ENCODE measurements at regions not wholly inside any gene's neighbourhood (a gene's known extent, or its start where the extent isn't known, plus 50 kb on each side); places are given as distances from the start of the nearest gene placed in this dataset.

DNA sequence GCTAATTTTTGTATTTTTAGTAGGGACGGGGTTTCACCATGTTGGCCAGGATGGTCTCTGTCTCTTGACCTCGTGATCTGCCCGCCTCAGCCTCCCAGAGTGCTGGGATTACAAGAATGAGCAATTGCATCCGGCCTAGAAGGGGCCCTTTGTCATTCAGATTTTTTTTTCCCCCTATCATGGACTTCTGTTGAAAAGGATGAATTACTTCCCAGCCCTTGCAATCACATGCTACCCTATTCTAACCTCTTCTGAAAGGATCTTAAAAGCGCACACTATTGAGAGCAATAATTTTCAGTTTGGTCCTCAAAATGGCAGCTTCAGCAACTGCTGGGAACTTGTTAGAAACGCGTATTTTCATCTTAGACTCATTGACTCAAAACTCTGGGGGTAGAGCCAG, 575.6 kb upstream of the KIRREL3 start:
- TF ChIP-seq, protein P1, sequence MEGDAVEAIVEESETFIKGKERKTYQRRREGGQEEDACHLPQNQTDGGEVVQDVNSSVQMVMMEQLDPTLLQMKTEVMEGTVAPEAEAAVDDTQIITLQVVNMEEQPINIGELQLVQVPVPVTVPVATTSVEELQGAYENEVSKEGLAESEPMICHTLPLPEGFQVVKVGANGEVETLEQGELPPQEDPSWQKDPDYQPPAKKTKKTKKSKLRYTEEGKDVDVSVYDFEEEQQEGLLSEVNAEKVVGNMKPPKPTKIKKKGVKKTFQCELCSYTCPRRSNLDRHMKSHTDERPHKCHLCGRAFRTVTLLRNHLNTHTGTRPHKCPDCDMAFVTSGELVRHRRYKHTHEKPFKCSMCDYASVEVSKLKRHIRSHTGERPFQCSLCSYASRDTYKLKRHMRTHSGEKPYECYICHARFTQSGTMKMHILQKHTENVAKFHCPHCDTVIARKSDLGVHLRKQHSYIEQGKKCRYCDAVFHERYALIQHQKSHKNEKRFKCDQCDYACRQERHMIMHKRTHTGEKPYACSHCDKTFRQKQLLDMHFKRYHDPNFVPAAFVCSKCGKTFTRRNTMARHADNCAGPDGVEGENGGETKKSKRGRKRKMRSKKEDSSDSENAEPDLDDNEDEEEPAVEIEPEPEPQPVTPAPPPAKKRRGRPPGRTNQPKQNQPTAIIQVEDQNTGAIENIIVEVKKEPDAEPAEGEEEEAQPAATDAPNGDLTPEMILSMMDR (IDR thresholded peaks at IDR 0.05): no peak
- TF ChIP-seq POLR2AphosphoS5 (IDR thresholded peaks at IDR 0.05): no peak
- no peak for TF ChIP-seq POLR2A (IDR thresholded peaks at IDR 0.05; ENCODE audit: low read depth)
- no peak for TF ChIP-seq EP300 (IDR thresholded peaks at IDR 0.05)
